H1 (cell line): ENCODE measurements at regions not wholly inside any gene's neighbourhood (a gene's known extent, or its start where the extent isn't known, plus 50 kb on each side); places are given as distances from the start of the nearest gene placed in this dataset.

ENCODE experiments used
- TF ChIP-seq, protein P1 (sequence below): fragments of 300-600 bp; sonication (generic); IDR thresholded peaks from 2 replicates; pipeline ENCODE4 v1.7.1; 2012; ENCODE audit warnings: low read length, moderate library complexity, mild to moderate bottlenecking, inconsistent platforms; ENCODE audit not compliant: insufficient replicate concordance

DNA sequence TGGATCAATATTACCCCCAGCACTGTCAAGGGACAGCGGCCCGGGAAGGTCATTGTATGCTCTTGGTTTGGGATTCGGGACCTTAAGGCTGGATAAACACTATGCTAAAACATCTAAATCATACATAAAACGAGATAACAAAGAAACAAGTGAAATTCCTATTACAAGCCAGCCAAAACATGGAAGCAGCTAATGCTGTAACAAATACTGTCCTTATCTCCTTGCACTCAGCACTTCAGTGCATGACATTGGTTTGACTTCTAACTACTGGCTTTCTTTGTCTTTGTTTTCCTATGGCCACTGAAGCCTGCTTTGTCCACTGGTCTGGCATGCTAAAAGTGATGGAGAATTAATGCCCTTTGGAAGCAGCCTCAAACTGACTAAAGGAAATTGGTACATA is 516.4 kb upstream of the DPH6 start (continued):
- TF ChIP-seq, protein P1, sequence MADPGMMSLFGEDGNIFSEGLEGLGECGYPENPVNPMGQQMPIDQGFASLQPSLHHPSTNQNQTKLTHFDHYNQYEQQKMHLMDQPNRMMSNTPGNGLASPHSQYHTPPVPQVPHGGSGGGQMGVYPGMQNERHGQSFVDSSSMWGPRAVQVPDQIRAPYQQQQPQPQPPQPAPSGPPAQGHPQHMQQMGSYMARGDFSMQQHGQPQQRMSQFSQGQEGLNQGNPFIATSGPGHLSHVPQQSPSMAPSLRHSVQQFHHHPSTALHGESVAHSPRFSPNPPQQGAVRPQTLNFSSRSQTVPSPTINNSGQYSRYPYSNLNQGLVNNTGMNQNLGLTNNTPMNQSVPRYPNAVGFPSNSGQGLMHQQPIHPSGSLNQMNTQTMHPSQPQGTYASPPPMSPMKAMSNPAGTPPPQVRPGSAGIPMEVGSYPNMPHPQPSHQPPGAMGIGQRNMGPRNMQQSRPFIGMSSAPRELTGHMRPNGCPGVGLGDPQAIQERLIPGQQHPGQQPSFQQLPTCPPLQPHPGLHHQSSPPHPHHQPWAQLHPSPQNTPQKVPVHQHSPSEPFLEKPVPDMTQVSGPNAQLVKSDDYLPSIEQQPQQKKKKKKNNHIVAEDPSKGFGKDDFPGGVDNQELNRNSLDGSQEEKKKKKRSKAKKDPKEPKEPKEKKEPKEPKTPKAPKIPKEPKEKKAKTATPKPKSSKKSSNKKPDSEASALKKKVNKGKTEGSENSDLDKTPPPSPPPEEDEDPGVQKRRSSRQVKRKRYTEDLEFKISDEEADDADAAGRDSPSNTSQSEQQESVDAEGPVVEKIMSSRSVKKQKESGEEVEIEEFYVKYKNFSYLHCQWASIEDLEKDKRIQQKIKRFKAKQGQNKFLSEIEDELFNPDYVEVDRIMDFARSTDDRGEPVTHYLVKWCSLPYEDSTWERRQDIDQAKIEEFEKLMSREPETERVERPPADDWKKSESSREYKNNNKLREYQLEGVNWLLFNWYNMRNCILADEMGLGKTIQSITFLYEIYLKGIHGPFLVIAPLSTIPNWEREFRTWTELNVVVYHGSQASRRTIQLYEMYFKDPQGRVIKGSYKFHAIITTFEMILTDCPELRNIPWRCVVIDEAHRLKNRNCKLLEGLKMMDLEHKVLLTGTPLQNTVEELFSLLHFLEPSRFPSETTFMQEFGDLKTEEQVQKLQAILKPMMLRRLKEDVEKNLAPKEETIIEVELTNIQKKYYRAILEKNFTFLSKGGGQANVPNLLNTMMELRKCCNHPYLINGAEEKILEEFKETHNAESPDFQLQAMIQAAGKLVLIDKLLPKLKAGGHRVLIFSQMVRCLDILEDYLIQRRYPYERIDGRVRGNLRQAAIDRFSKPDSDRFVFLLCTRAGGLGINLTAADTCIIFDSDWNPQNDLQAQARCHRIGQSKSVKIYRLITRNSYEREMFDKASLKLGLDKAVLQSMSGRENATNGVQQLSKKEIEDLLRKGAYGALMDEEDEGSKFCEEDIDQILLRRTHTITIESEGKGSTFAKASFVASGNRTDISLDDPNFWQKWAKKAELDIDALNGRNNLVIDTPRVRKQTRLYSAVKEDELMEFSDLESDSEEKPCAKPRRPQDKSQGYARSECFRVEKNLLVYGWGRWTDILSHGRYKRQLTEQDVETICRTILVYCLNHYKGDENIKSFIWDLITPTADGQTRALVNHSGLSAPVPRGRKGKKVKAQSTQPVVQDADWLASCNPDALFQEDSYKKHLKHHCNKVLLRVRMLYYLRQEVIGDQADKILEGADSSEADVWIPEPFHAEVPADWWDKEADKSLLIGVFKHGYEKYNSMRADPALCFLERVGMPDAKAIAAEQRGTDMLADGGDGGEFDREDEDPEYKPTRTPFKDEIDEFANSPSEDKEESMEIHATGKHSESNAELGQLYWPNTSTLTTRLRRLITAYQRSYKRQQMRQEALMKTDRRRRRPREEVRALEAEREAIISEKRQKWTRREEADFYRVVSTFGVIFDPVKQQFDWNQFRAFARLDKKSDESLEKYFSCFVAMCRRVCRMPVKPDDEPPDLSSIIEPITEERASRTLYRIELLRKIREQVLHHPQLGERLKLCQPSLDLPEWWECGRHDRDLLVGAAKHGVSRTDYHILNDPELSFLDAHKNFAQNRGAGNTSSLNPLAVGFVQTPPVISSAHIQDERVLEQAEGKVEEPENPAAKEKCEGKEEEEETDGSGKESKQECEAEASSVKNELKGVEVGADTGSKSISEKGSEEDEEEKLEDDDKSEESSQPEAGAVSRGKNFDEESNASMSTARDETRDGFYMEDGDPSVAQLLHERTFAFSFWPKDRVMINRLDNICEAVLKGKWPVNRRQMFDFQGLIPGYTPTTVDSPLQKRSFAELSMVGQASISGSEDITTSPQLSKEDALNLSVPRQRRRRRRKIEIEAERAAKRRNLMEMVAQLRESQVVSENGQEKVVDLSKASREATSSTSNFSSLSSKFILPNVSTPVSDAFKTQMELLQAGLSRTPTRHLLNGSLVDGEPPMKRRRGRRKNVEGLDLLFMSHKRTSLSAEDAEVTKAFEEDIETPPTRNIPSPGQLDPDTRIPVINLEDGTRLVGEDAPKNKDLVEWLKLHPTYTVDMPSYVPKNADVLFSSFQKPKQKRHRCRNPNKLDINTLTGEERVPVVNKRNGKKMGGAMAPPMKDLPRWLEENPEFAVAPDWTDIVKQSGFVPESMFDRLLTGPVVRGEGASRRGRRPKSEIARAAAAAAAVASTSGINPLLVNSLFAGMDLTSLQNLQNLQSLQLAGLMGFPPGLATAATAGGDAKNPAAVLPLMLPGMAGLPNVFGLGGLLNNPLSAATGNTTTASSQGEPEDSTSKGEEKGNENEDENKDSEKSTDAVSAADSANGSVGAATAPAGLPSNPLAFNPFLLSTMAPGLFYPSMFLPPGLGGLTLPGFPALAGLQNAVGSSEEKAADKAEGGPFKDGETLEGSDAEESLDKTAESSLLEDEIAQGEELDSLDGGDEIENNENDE, result no peak
